ENCODE measurements at regions not wholly inside any gene's neighbourhood (a gene's known extent, or its start where the extent isn't known, plus 50 kb on each side); places are given as distances from the start of the nearest gene placed in this dataset.
A peak's percentile ranks its signal among the peaks of the same experiment; 100 is the strongest.

DNA sequence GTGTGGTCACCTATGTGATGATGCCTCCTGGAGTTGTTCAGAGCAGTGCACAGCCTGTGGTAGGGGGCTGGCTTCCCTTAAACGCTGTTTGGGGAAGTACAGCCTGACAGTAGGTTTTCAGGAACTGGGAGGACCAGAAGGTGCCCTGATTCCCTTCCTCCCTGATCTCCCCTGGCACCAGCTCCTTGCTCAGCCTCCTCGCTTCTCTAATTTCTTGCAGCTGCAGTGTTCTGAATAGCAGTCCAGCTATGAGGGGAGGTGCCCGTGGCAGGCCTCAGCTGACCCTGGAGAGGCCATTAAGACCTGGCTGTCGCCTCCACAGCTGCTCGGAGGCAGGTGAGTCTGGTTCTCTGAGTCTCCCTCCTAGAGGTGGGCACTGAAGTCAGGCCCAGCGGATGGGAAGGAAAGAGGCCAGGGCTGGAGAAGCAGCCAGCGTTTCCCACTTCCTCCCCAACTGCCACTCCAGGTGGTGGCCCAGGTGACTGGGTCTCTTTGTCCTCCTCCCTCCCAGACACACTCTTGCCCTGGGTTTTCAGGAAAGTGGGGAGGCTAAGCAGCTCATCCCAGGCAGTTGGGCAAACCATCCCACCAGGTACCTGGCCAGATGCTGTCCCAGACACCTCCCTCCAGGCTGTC is 52.0 kb upstream of the RPL11 start:
- TF ChIP-seq CTCF (conservative IDR thresholded peaks at IDR 0.05; ENCODE audit: low read length): no peak
- no peak overlapping the region for H3K4me3 ChIP-seq (ENCODE audit: low read length)
- DNase-seq (ENCODE audit: low read depth): no peak

- no peak for TF ChIP-seq CTCF (conservative IDR thresholded peaks at IDR 0.05; ENCODE audit: low read length)
- no peak overlapping the region for H3K4me3 ChIP-seq (ENCODE audit: low read length)
- DNase-seq (ENCODE audit: low read depth): no peak
Observed at GRCh38 chr1:23638786-23639241, 52.8 kb upstream of the RPL11 start.

DNA sequence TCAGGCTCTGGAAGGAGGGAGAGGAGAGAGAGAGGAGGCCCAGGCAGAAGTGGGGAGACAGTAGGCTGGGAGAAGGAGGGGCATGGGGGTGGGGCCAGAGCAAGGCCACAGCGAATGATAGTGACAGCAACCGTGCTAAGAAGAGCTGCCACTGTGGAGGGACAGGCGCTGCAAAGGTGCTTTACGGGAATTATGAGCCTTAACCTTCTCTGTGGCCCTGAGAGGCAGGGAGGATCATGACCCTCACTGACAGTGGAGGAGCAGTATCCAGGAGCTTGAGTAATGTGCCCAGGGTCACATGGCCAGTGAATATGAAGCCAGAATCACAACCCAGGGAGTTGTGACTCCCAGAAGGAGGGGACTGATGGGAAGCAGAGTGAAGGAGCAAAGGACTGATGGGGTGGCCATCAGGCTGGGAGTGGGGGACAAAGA is 53.4 kb upstream of the RPL11 start:
- no peak for TF ChIP-seq CTCF (conservative IDR thresholded peaks at IDR 0.05; ENCODE audit: low read length)
- H3K4me3 ChIP-seq (ENCODE audit: low read length): no peak overlapping the region
- no peak for DNase-seq (ENCODE audit: low read depth)

DNA sequence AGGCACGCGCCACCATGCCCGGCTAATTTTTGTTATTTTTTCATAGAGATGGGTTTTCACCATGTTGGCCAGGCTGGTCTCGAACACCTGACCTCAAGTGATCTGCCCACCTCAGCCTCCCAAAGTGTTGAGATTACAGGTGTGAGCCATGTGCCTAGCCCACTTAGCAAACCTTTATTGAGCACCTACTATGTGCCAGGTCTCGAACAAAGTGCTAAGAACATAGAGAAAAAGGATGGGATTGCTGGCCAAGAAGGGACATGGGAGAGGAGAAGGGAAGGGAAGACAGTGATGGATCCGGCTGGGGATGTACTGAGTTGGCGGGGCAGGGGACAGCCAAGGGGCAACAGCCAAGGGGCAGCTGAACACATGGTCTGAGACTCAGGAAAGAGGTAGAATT is 55.6 kb upstream of the RPL11 start:
- no peak for TF ChIP-seq CTCF (conservative IDR thresholded peaks at IDR 0.05; ENCODE audit: low read length)
- H3K4me3 ChIP-seq (ENCODE audit: low read length): no peak overlapping the region

DNA sequence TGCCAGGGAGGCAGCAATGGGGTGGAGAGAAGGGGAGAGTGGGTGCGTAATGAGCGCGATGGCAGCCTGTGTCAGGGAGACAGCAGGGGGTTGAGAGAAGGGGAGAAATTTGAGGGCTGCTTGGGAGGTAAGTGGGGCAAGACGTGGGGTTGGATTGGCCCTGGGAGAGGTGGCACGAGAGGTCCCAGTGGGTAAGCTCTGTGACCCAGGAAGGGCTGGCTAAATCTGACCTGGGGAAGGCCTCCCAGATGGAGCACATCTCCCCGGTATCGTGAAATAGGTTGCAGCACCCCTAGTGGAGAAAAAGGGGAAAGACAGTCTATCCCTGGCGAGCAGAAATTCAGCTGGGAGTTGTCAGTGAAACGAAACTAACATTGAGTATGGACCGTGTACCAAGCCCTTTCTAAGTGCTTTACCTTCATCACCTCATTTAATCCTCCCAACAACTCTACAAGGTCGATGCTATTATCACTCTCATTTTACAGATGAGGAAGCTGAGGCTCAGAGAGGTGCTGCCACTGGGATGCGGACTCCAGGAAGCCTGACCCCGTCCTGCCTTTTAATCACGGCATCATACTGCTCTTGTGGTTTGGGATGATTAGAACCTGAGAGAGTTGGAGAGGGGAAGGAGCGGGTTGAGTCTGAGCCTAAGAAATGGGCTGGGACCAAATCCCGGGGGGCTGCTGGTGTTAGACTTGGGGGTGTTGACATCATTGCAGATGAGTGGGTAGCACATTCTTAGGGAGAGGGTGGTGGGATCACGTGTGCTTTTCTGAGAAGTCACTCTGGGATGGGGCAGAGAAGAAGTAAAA is 56.6 kb upstream of the RPL11 start:
- DNase-seq (ENCODE audit: low read depth): peak; percentile 75
- peak; percentile 93 for TF ChIP-seq CTCF (conservative IDR thresholded peaks at IDR 0.05; ENCODE audit: low read length)
- peak overlapping the region; percentile 66 for H3K4me3 ChIP-seq (ENCODE audit: low read length)

More for the DNA sequence above, 55.6 kb upstream of the RPL11 start:
- DNase-seq (ENCODE audit: low read depth): no peak

DNA sequence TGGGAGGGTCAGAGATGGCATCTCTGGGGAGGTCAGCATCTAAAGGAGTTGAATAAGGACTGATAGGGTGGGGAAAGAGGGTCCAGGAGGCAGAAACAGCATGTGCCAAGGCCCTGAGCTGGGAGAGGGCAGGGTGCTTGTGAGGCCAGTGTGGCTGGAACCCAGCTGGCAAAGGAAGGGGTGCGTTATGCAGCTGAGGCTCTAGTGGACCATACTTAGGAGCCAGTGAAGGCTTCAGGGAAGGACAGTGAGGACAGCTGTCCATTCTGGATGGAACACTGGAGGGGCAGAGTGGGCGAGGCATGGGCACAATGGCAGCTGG is 57.1 kb upstream of the RPL11 start:
- no peak overlapping the region for H3K4me3 ChIP-seq (ENCODE audit: low read length)
- no peak for TF ChIP-seq CTCF (conservative IDR thresholded peaks at IDR 0.05; ENCODE audit: low read length)
- no peak for DNase-seq (ENCODE audit: low read depth)
